Smooth muscle cell (in vitro differentiated cells): ENCODE measurements at regions not wholly inside any gene's neighbourhood (a gene's known extent, or its start where the extent isn't known, plus 50 kb on each side); places are given as distances from the start of the nearest gene placed in this dataset.

Experiments used
- DNase-seq: peaks from one replicate; lab custom pipeline; 2025; ENCODE audit not compliant: unreplicated experiment; lab: John Stamatoyannopoulos, UW
- H2AFZ ChIP-seq: fragments of 200-600 bp; sonication (generic); 2 replicates; pipeline ENCODE4 v1.6.0; 2016; ENCODE audit warnings: antibody characterized with exemption, low read depth, mild to moderate bottlenecking
- H3F3A ChIP-seq: fragments of 200-600 bp; sonication (generic); 2 replicates; pipeline ENCODE4 v1.6.0; 2017; ENCODE audit warnings: antibody characterized with exemption, low read depth
- H3K27ac ChIP-seq: fragments of 200-600 bp; sonication (generic); 2 replicates; pipeline ENCODE4 v1.5.1; 2016; ENCODE audit warnings: low read depth, mild to moderate bottlenecking
- H3K27me3 ChIP-seq: fragments of 200-600 bp; sonication (generic); 2 replicates; pipeline ENCODE4 v1.6.1; 2016; ENCODE audit warnings: low read depth, mild to moderate bottlenecking
- H3K36me3 ChIP-seq: fragments of 200-600 bp; sonication (generic); 2 replicates; pipeline ENCODE4 v1.5.1; 2016; ENCODE audit warnings: low read depth
- H3K4me1 ChIP-seq: fragments of 200-600 bp; sonication (generic); 2 replicates; pipeline ENCODE4 v1.5.1; 2016; ENCODE audit warnings: low read depth
- H3K4me2 ChIP-seq: fragments of 200-600 bp; sonication (generic); 2 replicates; pipeline ENCODE4 v1.6.0; 2016; ENCODE audit warnings: mild to moderate bottlenecking
- H3K4me3 ChIP-seq: fragments of 200-600 bp; sonication (generic); 2 replicates; pipeline ENCODE4 v1.5.1; 2016; ENCODE audit warnings: mild to moderate bottlenecking
- H3K79me2 ChIP-seq: fragments of 200-600 bp; sonication (generic); 2 replicates; pipeline ENCODE4 v1.6.0; 2016; ENCODE audit warnings: low read depth, mild to moderate bottlenecking
- H3K9ac ChIP-seq: fragments of 200-600 bp; sonication (generic); 2 replicates; pipeline ENCODE4 v1.6.0; 2016; ENCODE audit warnings: low read depth
- H3K9me3 ChIP-seq: fragments of 200-600 bp; sonication (generic); replicated peaks from 2 replicates; pipeline ENCODE4 v1.5.1; 2016; ENCODE audit warnings: low read depth
- H4K20me1 ChIP-seq: fragments of 200-600 bp; sonication (generic); 2 replicates; pipeline ENCODE4 v1.6.0; 2016; ENCODE audit warnings: low read depth
- WGBS: methylation state at CpG from one replicate; pipeline ENCODE4 v1.1.7; 2016; ENCODE audit warnings: low lambda C conversion rate; 5-methylcytosine and 5-hydroxymethylcytosine counted together
- TF ChIP-seq, protein P1 (sequence below): fragments of 200-600 bp; sonication (generic); IDR thresholded peaks from 2 replicates; pipeline ENCODE4 v1.5.1; 2017; ENCODE audit warnings: borderline replicate concordance, mild to moderate bottlenecking, antibody characterized with exemption; ENCODE audit not compliant: insufficient read depth, poor library complexity, severe bottlenecking

DNA sequence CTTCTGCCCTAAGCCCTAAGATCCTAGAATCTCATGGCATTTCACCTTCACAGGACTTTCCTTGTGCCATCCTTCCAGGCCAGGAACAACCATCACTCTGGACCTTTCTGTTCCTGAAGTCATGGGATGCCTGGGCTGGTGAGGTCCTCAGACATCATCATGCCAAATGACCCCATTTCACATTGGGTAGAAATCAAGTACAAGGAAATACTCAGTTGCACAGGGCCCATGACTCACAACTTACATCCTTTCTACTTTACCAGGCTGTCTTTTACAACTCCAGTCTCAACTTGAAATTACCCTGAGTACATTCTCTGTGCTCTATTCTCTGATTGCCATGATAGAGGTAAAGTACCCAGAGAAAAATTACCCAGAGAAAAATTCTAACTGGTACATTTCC, 167.1 kb downstream of the PIK3R1 start:
- TF ChIP-seq, protein P1, sequence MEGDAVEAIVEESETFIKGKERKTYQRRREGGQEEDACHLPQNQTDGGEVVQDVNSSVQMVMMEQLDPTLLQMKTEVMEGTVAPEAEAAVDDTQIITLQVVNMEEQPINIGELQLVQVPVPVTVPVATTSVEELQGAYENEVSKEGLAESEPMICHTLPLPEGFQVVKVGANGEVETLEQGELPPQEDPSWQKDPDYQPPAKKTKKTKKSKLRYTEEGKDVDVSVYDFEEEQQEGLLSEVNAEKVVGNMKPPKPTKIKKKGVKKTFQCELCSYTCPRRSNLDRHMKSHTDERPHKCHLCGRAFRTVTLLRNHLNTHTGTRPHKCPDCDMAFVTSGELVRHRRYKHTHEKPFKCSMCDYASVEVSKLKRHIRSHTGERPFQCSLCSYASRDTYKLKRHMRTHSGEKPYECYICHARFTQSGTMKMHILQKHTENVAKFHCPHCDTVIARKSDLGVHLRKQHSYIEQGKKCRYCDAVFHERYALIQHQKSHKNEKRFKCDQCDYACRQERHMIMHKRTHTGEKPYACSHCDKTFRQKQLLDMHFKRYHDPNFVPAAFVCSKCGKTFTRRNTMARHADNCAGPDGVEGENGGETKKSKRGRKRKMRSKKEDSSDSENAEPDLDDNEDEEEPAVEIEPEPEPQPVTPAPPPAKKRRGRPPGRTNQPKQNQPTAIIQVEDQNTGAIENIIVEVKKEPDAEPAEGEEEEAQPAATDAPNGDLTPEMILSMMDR, result no peak
- H3K9ac ChIP-seq, result no peak overlapping the region
- peaks cover 3% of the 10 kb centered on the region for H3F3A ChIP-seq
- H4K20me1 ChIP-seq, result no peaks in the 10 kb centered on the region
- no peaks in the 10 kb centered on the region for H3K79me2 ChIP-seq
- H3K9me3 ChIP-seq, result no peaks in the 10 kb centered on the region
- H2AFZ ChIP-seq, result no peak overlapping the region
- no peaks in the 10 kb centered on the region for H3K27me3 ChIP-seq
- H3K27ac ChIP-seq, result no peak overlapping the region
- H3K36me3 ChIP-seq, result no peaks in the 10 kb centered on the region
- DNase-seq, result no peak
- H3K4me2 ChIP-seq, result no peak overlapping the region
- H3K4me1 ChIP-seq, result no peaks in the 10 kb centered on the region
- H3K4me3 ChIP-seq, result no peak overlapping the region

DNA sequence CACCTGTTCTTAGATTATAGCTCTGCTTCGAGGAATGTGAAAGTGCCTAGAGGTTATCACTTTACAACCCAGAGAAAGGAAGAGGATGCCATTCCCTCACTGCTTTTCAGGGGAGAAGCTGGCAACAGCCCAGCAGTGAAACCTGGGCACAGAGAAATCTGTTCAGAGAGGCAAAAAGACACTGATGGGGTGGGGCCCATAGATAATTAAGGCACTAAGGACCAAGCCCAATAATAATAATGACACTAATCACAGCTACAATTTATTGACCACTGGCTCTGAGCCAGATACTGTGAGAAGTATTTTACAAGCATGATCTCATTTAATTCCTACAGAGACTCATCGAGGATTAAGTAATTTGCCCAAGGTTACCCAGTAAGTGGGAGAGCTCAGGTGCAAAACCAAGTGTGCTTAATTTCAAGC, 168.3 kb downstream of the PIK3R1 start:
- Histone ChIP-seq H3K27me3 (no peaks in the 10 kb centered on the region), H3K9ac (no peak overlapping the region), H4K20me1 (no peaks in the 10 kb centered on the region), H2AFZ (no peak overlapping the region), H3K36me3 (no peaks in the 10 kb centered on the region), H3K4me2 (no peak overlapping the region), H3K4me1 (no peaks in the 10 kb centered on the region), H3K9me3 (no peaks in the 10 kb centered on the region), H3K4me3 (no peak overlapping the region), H3K79me2 (no peaks in the 10 kb centered on the region), H3K27ac (no peak overlapping the region), H3F3A (peaks cover 3% of the 10 kb centered on the region)
- WGBS, result 80% methylated on average over 2 of the region's 2 CpGs
- DNase-seq, result no peak
- TF ChIP-seq, protein P1, result no peak

DNA sequence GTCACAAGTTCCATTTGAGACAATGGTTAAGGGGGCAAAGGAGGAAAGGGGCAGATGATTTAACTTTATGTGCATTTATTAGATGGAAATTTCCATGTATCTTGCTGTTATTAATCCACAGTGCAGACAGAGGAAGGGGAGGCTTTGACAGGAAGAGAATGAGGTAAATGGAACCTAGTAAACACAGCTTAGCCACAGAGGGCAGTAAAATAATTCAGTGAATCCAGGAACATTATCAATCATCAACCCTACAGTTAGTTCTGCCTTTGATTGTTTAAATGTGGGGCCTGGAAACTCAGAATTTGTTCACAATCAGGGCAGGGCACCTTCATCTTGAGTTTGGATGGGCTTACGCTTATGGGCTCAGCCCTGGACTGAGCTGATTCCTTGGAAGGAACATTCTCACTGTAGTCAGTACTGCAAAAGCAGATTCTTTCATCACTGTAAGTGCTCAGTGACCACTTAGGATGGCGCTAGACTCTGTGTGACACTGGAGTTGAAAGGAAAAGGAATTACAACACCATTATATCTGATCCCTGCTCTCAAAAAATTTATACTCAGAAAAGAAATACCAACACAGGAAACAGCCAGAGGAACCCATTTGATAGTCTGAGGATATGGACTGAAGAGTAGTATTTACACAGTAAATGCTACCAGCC, 169.5 kb downstream of the PIK3R1 start:
- TF ChIP-seq, protein P1, result no peak
- no peak overlapping the region for H3K9ac ChIP-seq

DNA sequence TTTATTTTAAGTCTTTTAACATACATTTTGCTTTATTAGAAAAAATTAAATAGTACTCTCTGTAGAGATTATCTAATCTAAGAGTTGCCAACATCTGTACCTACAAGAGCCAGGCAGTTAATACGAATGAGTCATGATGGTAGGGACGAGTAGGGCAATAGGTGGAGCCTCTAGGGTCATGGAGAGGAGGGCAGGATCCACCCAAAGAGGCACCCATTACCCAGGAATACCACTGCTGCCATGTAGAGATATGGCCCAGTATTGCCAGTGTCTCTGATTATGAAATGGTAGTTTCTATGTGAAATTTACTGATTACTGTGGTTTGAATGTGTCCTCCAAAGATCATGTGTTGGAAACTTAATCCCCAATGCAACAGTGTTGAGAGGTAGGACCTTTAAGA, 170.4 kb downstream of the PIK3R1 start:
- 84% methylated on average over 2 of the region's 2 CpGs for WGBS

More for the DNA sequence above, 169.5 kb downstream of the PIK3R1 start:
- no peak for DNase-seq
- H3K36me3 ChIP-seq, result no peaks in the 10 kb centered on the region
- H2AFZ ChIP-seq, result no peak overlapping the region
- H4K20me1 ChIP-seq, result no peaks in the 10 kb centered on the region
- no peak overlapping the region for H3K27ac ChIP-seq
- no peak overlapping the region for H3K4me2 ChIP-seq
- no peaks in the 10 kb centered on the region for H3K27me3 ChIP-seq
- H3K4me1 ChIP-seq, result no peaks in the 10 kb centered on the region
- H3K9me3 ChIP-seq, result no peaks in the 10 kb centered on the region
- no peaks in the 10 kb centered on the region for H3K79me2 ChIP-seq
- 91% methylated on average over 2 of the region's 2 CpGs for WGBS
- H3K4me3 ChIP-seq, result no peak overlapping the region
- peaks cover 3% of the 10 kb centered on the region for H3F3A ChIP-seq

More for the DNA sequence above, 170.4 kb downstream of the PIK3R1 start:
- Histone ChIP-seq H3K27me3 (no peaks in the 10 kb centered on the region), H3K79me2 (no peaks in the 10 kb centered on the region), H3K36me3 (no peaks in the 10 kb centered on the region), H3F3A (peaks cover 3% of the 10 kb centered on the region), H2AFZ (no peak overlapping the region), H3K4me2 (no peak overlapping the region), H4K20me1 (no peaks in the 10 kb centered on the region), H3K9ac (no peak overlapping the region), H3K27ac (no peak overlapping the region), H3K4me3 (no peak overlapping the region), H3K9me3 (no peaks in the 10 kb centered on the region), H3K4me1 (no peaks in the 10 kb centered on the region)
- TF ChIP-seq, protein P1, result no peak
- DNase-seq, result no peak
